H1 (cell line): ENCODE measurements at regions not wholly inside any gene's neighbourhood (a gene's known extent, or its start where the extent isn't known, plus 50 kb on each side); places are given as distances from the start of the nearest gene placed in this dataset.

Experiments
- BRCA1 ChIP-seq: IDR thresholded peaks from 2 replicates; pipeline ENCODE4 v1.6.1; 2012; ENCODE audit warnings: low read depth, low read length, improper control_type of control experiment
- CBX8 ChIP-seq: fragments of 300-800, 300-1000 bp; sonication (generic); IDR thresholded peaks from 2 replicates; pipeline ENCODE4 v1.7.1; 2016; ENCODE audit warnings: low read depth, low read length, borderline replicate concordance
- CHD2 ChIP-seq: IDR thresholded peaks from 2 replicates; pipeline ENCODE4 v1.6.1; 2012; ENCODE audit warnings: low read length, improper control_type of control experiment
- CREB1 ChIP-seq: IDR thresholded peaks from 2 replicates; pipeline ENCODE4 v1.6.1; 2012; ENCODE audit warnings: inconsistent platforms
- HDAC6 ChIP-seq: IDR thresholded peaks from one replicate; pipeline ENCODE4 v1.7.1; 2012; ENCODE audit warnings: low read depth, mild to moderate bottlenecking, inconsistent platforms, low read length, moderate library complexity
- JUND ChIP-seq: IDR thresholded peaks from 2 replicates; pipeline ENCODE4 v1.6.1; 2011; ENCODE audit warnings: mild to moderate bottlenecking, improper control_type of control experiment, low read length
- KDM1A ChIP-seq: fragments of 200-600, 300-600 bp; sonication (generic); IDR thresholded peaks from 2 replicates; pipeline ENCODE4 v1.7.1; 2016; ENCODE audit warnings: mild to moderate bottlenecking, low read length, borderline replicate concordance
- NRF1 ChIP-seq: IDR thresholded peaks from 2 replicates; pipeline ENCODE4 v1.6.1; 2011; ENCODE audit warnings: mild to moderate bottlenecking, low read depth, low read length, improper control_type of control experiment
- RAD21 ChIP-seq, 2 experiments: IDR thresholded peaks in 1 of 2; conservative IDR thresholded peaks in 1 of 2; 2 replicates each; pipeline ENCODE4 v1.6.1; 2011; ENCODE audit warnings: low read depth in 2 of 2, low read length in 2 of 2, improper control_type of control experiment in 1 of 2, inconsistent platforms in 1 of 2, mild to moderate bottlenecking in 1 of 2, moderate library complexity in 1 of 2
- SAP30 ChIP-seq: fragments of 300-600 bp; sonication (generic); IDR thresholded peaks from 2 replicates; pipeline ENCODE4 v1.7.1; 2012; ENCODE audit warnings: low read length, moderate library complexity, mild to moderate bottlenecking, inconsistent platforms; ENCODE audit not compliant: insufficient read depth, insufficient replicate concordance
- SP2 ChIP-seq: IDR thresholded peaks from 2 replicates; pipeline ENCODE4 v1.6.1; 2012; ENCODE audit warnings: mild to moderate bottlenecking, low read length, inconsistent platforms
- ZNF274 ChIP-seq: IDR thresholded peaks from 2 replicates; pipeline ENCODE4 v1.7.0; 2012; ENCODE audit warnings: low read length, borderline replicate concordance; ENCODE audit errors: extremely low read depth
- TF ChIP-seq, protein P1 (sequence below): fragments of 300-600 bp; sonication (generic); IDR thresholded peaks from 2 replicates; pipeline ENCODE4 v1.7.1; 2012; ENCODE audit warnings: low read length, moderate library complexity, mild to moderate bottlenecking, inconsistent platforms; ENCODE audit not compliant: insufficient replicate concordance

DNA sequence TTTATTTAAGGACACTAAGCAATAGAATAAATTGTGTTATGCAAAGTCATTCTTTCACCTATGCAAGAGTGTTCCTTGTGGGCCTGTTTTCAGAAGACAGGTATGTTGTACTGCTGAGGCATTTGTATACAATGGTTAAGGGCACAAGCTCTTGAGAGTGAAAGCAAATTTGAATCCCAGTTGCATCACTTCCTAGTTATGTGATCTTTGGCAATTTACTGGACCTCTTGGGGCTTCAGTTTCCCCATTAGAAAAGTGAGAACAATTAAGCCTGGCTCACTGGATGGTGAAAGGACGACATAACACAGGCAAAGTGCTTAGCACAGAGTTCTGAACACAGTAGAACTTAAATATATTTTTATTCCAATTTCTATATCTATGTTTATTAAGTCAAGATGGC lies 117.4 kb downstream of the EFHB start (continued):
- TF ChIP-seq, protein P1, sequence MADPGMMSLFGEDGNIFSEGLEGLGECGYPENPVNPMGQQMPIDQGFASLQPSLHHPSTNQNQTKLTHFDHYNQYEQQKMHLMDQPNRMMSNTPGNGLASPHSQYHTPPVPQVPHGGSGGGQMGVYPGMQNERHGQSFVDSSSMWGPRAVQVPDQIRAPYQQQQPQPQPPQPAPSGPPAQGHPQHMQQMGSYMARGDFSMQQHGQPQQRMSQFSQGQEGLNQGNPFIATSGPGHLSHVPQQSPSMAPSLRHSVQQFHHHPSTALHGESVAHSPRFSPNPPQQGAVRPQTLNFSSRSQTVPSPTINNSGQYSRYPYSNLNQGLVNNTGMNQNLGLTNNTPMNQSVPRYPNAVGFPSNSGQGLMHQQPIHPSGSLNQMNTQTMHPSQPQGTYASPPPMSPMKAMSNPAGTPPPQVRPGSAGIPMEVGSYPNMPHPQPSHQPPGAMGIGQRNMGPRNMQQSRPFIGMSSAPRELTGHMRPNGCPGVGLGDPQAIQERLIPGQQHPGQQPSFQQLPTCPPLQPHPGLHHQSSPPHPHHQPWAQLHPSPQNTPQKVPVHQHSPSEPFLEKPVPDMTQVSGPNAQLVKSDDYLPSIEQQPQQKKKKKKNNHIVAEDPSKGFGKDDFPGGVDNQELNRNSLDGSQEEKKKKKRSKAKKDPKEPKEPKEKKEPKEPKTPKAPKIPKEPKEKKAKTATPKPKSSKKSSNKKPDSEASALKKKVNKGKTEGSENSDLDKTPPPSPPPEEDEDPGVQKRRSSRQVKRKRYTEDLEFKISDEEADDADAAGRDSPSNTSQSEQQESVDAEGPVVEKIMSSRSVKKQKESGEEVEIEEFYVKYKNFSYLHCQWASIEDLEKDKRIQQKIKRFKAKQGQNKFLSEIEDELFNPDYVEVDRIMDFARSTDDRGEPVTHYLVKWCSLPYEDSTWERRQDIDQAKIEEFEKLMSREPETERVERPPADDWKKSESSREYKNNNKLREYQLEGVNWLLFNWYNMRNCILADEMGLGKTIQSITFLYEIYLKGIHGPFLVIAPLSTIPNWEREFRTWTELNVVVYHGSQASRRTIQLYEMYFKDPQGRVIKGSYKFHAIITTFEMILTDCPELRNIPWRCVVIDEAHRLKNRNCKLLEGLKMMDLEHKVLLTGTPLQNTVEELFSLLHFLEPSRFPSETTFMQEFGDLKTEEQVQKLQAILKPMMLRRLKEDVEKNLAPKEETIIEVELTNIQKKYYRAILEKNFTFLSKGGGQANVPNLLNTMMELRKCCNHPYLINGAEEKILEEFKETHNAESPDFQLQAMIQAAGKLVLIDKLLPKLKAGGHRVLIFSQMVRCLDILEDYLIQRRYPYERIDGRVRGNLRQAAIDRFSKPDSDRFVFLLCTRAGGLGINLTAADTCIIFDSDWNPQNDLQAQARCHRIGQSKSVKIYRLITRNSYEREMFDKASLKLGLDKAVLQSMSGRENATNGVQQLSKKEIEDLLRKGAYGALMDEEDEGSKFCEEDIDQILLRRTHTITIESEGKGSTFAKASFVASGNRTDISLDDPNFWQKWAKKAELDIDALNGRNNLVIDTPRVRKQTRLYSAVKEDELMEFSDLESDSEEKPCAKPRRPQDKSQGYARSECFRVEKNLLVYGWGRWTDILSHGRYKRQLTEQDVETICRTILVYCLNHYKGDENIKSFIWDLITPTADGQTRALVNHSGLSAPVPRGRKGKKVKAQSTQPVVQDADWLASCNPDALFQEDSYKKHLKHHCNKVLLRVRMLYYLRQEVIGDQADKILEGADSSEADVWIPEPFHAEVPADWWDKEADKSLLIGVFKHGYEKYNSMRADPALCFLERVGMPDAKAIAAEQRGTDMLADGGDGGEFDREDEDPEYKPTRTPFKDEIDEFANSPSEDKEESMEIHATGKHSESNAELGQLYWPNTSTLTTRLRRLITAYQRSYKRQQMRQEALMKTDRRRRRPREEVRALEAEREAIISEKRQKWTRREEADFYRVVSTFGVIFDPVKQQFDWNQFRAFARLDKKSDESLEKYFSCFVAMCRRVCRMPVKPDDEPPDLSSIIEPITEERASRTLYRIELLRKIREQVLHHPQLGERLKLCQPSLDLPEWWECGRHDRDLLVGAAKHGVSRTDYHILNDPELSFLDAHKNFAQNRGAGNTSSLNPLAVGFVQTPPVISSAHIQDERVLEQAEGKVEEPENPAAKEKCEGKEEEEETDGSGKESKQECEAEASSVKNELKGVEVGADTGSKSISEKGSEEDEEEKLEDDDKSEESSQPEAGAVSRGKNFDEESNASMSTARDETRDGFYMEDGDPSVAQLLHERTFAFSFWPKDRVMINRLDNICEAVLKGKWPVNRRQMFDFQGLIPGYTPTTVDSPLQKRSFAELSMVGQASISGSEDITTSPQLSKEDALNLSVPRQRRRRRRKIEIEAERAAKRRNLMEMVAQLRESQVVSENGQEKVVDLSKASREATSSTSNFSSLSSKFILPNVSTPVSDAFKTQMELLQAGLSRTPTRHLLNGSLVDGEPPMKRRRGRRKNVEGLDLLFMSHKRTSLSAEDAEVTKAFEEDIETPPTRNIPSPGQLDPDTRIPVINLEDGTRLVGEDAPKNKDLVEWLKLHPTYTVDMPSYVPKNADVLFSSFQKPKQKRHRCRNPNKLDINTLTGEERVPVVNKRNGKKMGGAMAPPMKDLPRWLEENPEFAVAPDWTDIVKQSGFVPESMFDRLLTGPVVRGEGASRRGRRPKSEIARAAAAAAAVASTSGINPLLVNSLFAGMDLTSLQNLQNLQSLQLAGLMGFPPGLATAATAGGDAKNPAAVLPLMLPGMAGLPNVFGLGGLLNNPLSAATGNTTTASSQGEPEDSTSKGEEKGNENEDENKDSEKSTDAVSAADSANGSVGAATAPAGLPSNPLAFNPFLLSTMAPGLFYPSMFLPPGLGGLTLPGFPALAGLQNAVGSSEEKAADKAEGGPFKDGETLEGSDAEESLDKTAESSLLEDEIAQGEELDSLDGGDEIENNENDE: no peak
- TF ChIP-seq HDAC6 (no peak), SAP30 (no peak), KDM1A (no peak), CREB1 (no peak), NRF1 (no peak), SP2 (no peak), JUND (no peak), RAD21 (IDR thresholded peaks at IDR 0.05 in 1 of 2, conservative IDR thresholded peaks at IDR 0.05 in 1 of 2; ENCODE audit: low read depth in 2 of 2, low read length in 2 of 2) (no peak), CHD2 (no peak), CBX8 (no peak), BRCA1 (no peak), ZNF274 (no peak)
